Omental fat pad (tissue), 3 donors: ENCODE measurements at regions not wholly inside any gene's neighbourhood (a gene's known extent, or its start where the extent isn't known, plus 50 kb on each side); places are given as distances from the start of the nearest gene placed in this dataset.

Source experiments
- ATAC-seq: fragments of 150-250 bp; one replicate; pipeline ENCODE4 v1.9.1; 2016; ENCODE audit warnings: mild to moderate bottlenecking, moderate library complexity; ENCODE audit not compliant: low FRiP score
- DNase-seq: peaks from one replicate; pipeline ENCODE4 v3.0.0-alpha.2; 2019; ENCODE audit warnings: low spot score
- CTCF ChIP-seq, 3 donors: fragments of 450-650 bp; IDR thresholded peaks; one replicate each; pipeline ENCODE4 v1.5.1; 2016 to 2017; ENCODE audit warnings: antibody characterized with exemption in 3 of 3, mild to moderate bottlenecking in 3 of 3, moderate library complexity in 2 of 3

GRCh38 chr13:34513526-34513925 lies 428.5 kb upstream of the NBEA start:
- ATAC-seq (no peak), DNase-seq (no peak)
- TF ChIP-seq CTCF (IDR thresholded peaks at IDR 0.05) = no peak

- no peak for DNase-seq
- no peak for TF ChIP-seq CTCF (IDR thresholded peaks at IDR 0.05)
- no peak for ATAC-seq
These were observed 426.9 kb upstream of the NBEA start for GRCh38 chr13:34515201-34515600.

GRCh38 chr13:34521171-34521570 lies 420.9 kb upstream of the NBEA start:
- no peak for ATAC-seq

GRCh38 chr13:34522808-34523207 lies 419.3 kb upstream of the NBEA start:
- DNase-seq (no peak), ATAC-seq (no peak)
- TF ChIP-seq CTCF (IDR thresholded peaks at IDR 0.05) = no peak

More at GRCh38 chr13:34521171-34521570, 420.9 kb upstream of the NBEA start:
- DNase-seq = no peak
- TF ChIP-seq CTCF (IDR thresholded peaks at IDR 0.05) = no peak

- no peak for DNase-seq
- no peak for TF ChIP-seq CTCF (IDR thresholded peaks at IDR 0.05)
- no peak for ATAC-seq
These were observed 418.7 kb upstream of the NBEA start for GRCh38 chr13:34523406-34523805.

- no peak for DNase-seq
- no peak for ATAC-seq
- TF ChIP-seq CTCF (IDR thresholded peaks at IDR 0.05) = no peak
These were observed 408.1 kb upstream of the NBEA start for GRCh38 chr13:34533941-34534340.

GRCh38 chr13:34542321-34542720 lies 399.7 kb upstream of the NBEA start:
- ATAC-seq (no peak), DNase-seq (no peak)
- no peak for TF ChIP-seq CTCF (IDR thresholded peaks at IDR 0.05)
